HEK293 (cell line): ENCODE measurements at regions not wholly inside any gene's neighbourhood (a gene's known extent, or its start where the extent isn't known, plus 50 kb on each side); places are given as distances from the start of the nearest gene placed in this dataset.

ENCODE experiments used
- RBAK ChIP-seq: fragments of 450-650 bp; formaldehyde crosslinking; IDR thresholded peaks from 2 replicates; pipeline ENCODE4 v1.5.1; 2016; ENCODE audit warnings: missing biosample characterization, missing genetic modification characterization
- YY1 ChIP-seq: fragments of 450-650 bp; formaldehyde crosslinking; IDR thresholded peaks from 2 replicates; pipeline ENCODE4 v1.5.1; 2018; ENCODE audit warnings: missing biosample characterization, missing genetic modification characterization
- ZNF121 ChIP-seq: fragments of 450-650 bp; formaldehyde crosslinking; IDR thresholded peaks from 2 replicates; pipeline ENCODE4 v1.5.1; 2016; ENCODE audit warnings: missing biosample characterization, missing genetic modification characterization
- ZNF184 ChIP-seq: fragments of 450-650 bp; IDR thresholded peaks from 2 replicates; pipeline ENCODE4 v1.5.1; 2018; ENCODE audit warnings: missing biosample characterization, mild to moderate bottlenecking, missing genetic modification characterization
- ZNF621 ChIP-seq: fragments of 450-650 bp; formaldehyde crosslinking; IDR thresholded peaks from 2 replicates; pipeline ENCODE4 v1.5.1; 2017; ENCODE audit warnings: missing biosample characterization, missing genetic modification characterization
- TF ChIP-seq, protein P1 (sequence below): fragments of 450-650 bp; formaldehyde crosslinking; IDR thresholded peaks from 2 replicates; pipeline ENCODE4 v1.5.1; 2016; ENCODE audit warnings: missing biosample characterization, missing genetic modification characterization, low read depth
- TF ChIP-seq, protein P2 (sequence below): fragments of 450-650 bp; formaldehyde crosslinking; IDR thresholded peaks from 2 replicates; pipeline ENCODE4 v1.5.1; 2016; ENCODE audit warnings: missing biosample characterization, missing genetic modification characterization

DNA sequence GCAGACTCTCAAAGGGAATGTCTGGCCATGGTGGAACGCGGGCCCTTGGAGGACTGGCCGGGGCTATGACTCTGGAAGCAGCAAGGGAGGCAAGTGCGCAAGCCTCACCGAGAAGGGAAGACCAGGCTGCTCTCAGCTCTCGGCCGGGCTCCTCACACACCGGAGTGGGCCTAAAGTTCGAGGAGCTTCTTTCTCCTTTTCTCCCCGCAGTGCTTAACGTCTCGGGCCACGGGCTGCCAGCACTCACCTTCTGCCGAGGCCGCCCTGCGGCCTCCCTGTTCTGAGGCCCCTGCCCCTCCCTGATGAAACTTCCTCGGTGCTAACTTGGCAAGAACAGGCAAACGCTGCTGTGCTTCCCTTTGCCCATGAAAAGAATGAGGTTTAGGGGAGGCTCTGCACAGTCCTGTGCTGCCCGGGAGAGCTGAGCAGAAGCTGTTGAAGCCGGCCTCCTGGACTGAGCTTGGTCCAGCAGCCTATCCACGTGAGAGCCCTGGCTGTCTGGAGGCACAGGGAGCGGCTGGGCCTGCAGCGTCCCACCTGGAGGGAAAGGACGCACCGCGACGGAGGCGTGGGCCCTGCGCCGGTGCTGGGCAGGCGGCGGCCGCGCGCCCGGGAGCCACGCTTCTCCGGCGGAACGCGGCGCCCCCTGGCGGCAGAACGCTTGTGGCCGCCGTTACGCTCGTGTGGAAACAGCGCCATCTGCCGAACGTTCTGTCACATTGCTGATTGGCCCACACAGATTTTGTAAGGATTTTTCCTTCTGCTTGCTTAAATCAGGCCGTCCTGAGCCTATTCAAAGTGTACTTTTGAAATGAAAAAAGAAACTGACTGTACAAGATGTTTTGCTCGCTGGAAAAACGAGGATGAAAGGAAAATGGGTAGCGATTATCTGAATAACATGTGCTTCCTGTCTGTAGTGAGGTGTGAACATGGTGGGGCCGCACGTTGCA is 65.0 kb upstream of the TMEM45B start:
- TF ChIP-seq ZNF121 (no peak), YY1 (peak; percentile 33; the same call in 1 of the 2 replicates), ZNF621 (no peak), RBAK (tag by site-specific recombination) (no peak), ZNF184 (tag by site-specific recombination) (no peak)
- TF ChIP-seq, protein P1, sequence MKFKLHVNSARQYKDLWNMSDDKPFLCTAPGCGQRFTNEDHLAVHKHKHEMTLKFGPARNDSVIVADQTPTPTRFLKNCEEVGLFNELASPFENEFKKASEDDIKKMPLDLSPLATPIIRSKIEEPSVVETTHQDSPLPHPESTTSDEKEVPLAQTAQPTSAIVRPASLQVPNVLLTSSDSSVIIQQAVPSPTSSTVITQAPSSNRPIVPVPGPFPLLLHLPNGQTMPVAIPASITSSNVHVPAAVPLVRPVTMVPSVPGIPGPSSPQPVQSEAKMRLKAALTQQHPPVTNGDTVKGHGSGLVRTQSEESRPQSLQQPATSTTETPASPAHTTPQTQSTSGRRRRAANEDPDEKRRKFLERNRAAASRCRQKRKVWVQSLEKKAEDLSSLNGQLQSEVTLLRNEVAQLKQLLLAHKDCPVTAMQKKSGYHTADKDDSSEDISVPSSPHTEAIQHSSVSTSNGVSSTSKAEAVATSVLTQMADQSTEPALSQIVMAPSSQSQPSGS, result no peak
- TF ChIP-seq, protein P2, sequence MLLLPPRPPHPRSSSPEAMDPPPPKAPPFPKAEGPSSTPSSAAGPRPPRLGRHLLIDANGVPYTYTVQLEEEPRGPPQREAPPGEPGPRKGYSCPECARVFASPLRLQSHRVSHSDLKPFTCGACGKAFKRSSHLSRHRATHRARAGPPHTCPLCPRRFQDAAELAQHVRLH (tag by site-specific recombination), result no peak
